Parathyroid adenoma (tissue), 2 donors: ENCODE measurements at regions not wholly inside any gene's neighbourhood (a gene's known extent, or its start where the extent isn't known, plus 50 kb on each side); places are given as distances from the start of the nearest gene placed in this dataset.

Experiments used
- H2AFZ ChIP-seq: fragments of 300-600 bp; sonication (generic); one replicate; pipeline ENCODE4 v1.7.0; 2017; ENCODE audit warnings: antibody characterized with exemption, mild to moderate bottlenecking
- H3K27ac ChIP-seq: fragments of 300-600 bp; sonication (generic); one replicate; pipeline ENCODE4 v1.7.0; 2017
- H3K27me3 ChIP-seq: fragments of 300-600 bp; sonication (generic); one replicate; pipeline ENCODE4 v1.7.0; 2017; ENCODE audit warnings: low read length; ENCODE audit not compliant: control insufficient read depth, insufficient read depth
- H3K36me3 ChIP-seq: fragments of 300-600 bp; sonication (generic); one replicate; pipeline ENCODE4 v1.7.0; 2017; ENCODE audit warnings: low read length; ENCODE audit not compliant: control insufficient read depth, insufficient read depth
- H3K4me1 ChIP-seq: fragments of 300-600 bp; sonication (generic); one replicate; pipeline ENCODE4 v1.7.0; 2017; ENCODE audit warnings: control low read depth
- H3K4me2 ChIP-seq: fragments of 300-600 bp; sonication (generic); one replicate; pipeline ENCODE4 v1.7.0; 2017; ENCODE audit warnings: low read length
- H3K4me3 ChIP-seq: fragments of 300-600 bp; sonication (generic); one replicate; pipeline ENCODE4 v1.7.0; 2017; ENCODE audit warnings: low read depth, low read length
- H3K79me2 ChIP-seq: fragments of 300-600 bp; sonication (generic); one replicate; pipeline ENCODE4 v1.7.0; 2017; ENCODE audit warnings: control low read depth
- H3K9ac ChIP-seq: fragments of 300-600 bp; sonication (generic); one replicate; pipeline ENCODE4 v1.7.0; 2017; ENCODE audit warnings: mild to moderate bottlenecking
- H3K9me3 ChIP-seq: fragments of 300-600 bp; sonication (generic); one replicate; pipeline ENCODE4 v1.7.0; 2017; ENCODE audit warnings: low read length; ENCODE audit not compliant: control insufficient read depth
- CTCF ChIP-seq: fragments of 300-600 bp; sonication (generic); IDR thresholded peaks from one replicate; pipeline ENCODE4 v1.7.0; 2017; ENCODE audit warnings: antibody characterized with exemption, mild to moderate bottlenecking
- donor health status: primary hyperparathyroidism.

- H2AFZ ChIP-seq = no peak overlapping the region
- H3K4me1 ChIP-seq = no peaks in the 10 kb centered on the region
- H3K79me2 ChIP-seq = no peaks in the 10 kb centered on the region
- no peak for TF ChIP-seq CTCF
- H3K9ac ChIP-seq = no peak overlapping the region
- no peaks in the 10 kb centered on the region for H3K9me3 ChIP-seq
- no peak overlapping the region for H3K4me3 ChIP-seq
- no peaks in the 10 kb centered on the region for H3K36me3 ChIP-seq
- H3K4me2 ChIP-seq = no peak overlapping the region
- H3K27me3 ChIP-seq = no peaks in the 10 kb centered on the region
- no peak overlapping the region for H3K27ac ChIP-seq
Measured at GRCh38 chr3:481111-481510, 284.5 kb downstream of the CHL1 start.

GRCh38 chr3:481680-482079 lies 285.1 kb downstream of the CHL1 start:
- Histone ChIP-seq H3K9me3 (no peaks in the 10 kb centered on the region), H3K27ac (no peak overlapping the region), H3K9ac (no peak overlapping the region), H3K4me3 (no peak overlapping the region), H2AFZ (no peak overlapping the region), H3K36me3 (no peaks in the 10 kb centered on the region), H3K4me2 (no peak overlapping the region), H3K27me3 (no peaks in the 10 kb centered on the region), H3K79me2 (no peaks in the 10 kb centered on the region), H3K4me1 (no peaks in the 10 kb centered on the region)
- no peak for TF ChIP-seq CTCF

GRCh38 chr3:482479-482878 lies 285.9 kb downstream of the CHL1 start:
- Histone ChIP-seq H2AFZ (no peak overlapping the region), H3K4me1 (no peaks in the 10 kb centered on the region), H3K27ac (no peak overlapping the region)

GRCh38 chr3:484341-484740 lies 287.8 kb downstream of the CHL1 start:
- Histone ChIP-seq H3K4me2 (no peak overlapping the region), H3K4me3 (no peak overlapping the region), H3K9me3 (no peaks in the 10 kb centered on the region), H3K27me3 (no peaks in the 10 kb centered on the region), H3K4me1 (no peaks in the 10 kb centered on the region), H3K9ac (no peak overlapping the region), H3K27ac (no peak overlapping the region), H3K36me3 (no peaks in the 10 kb centered on the region), H2AFZ (no peak overlapping the region), H3K79me2 (no peaks in the 10 kb centered on the region)
- TF ChIP-seq CTCF = no peak

More at GRCh38 chr3:482479-482878, 285.9 kb downstream of the CHL1 start:
- Histone ChIP-seq H3K4me2 (no peak overlapping the region), H3K36me3 (no peaks in the 10 kb centered on the region), H3K27me3 (no peaks in the 10 kb centered on the region), H3K79me2 (no peaks in the 10 kb centered on the region), H3K9ac (no peak overlapping the region), H3K4me3 (no peak overlapping the region), H3K9me3 (no peaks in the 10 kb centered on the region)
- no peak for TF ChIP-seq CTCF

- H2AFZ ChIP-seq = no peak overlapping the region
- no peaks in the 10 kb centered on the region for H3K4me1 ChIP-seq
- no peak overlapping the region for H3K4me3 ChIP-seq
- no peak overlapping the region for H3K27ac ChIP-seq
- H3K9ac ChIP-seq = no peak overlapping the region
- H3K4me2 ChIP-seq = no peak overlapping the region
- TF ChIP-seq CTCF = no peak
- no peaks in the 10 kb centered on the region for H3K79me2 ChIP-seq
- H3K36me3 ChIP-seq = no peaks in the 10 kb centered on the region
- no peaks in the 10 kb centered on the region for H3K9me3 ChIP-seq
- H3K27me3 ChIP-seq = no peaks in the 10 kb centered on the region
Measured at GRCh38 chr3:487614-488013, 291.1 kb downstream of the CHL1 start.
